SK-N-SH treated with all-trans-retinoic acid at 6 μM for 48 hours (cell line): ENCODE measurements at regions not wholly inside any gene's neighbourhood (a gene's known extent, or its start where the extent isn't known, plus 50 kb on each side); places are given as distances from the start of the nearest gene placed in this dataset.
"Not testable (repeated sequence)": the region's sequence is repeated elsewhere in the genome, so short reads cannot be mapped to it uniquely, and the experiment has no call there.

Experiments
- ESRRG ChIP-seq: fragments of 250-450 bp; sonication (Bioruptor Pico); IDR thresholded peaks from 2 replicates; pipeline ENCODE4 v1.6.1; 2021; ENCODE audit warnings: mild to moderate bottlenecking
- TF ChIP-seq, protein P1 (sequence below): fragments of 250-450 bp; sonication (Bioruptor Pico); IDR thresholded peaks from 2 replicates; pipeline ENCODE4 v1.8.0; 2020; ENCODE audit warnings: mild to moderate bottlenecking, moderate library complexity, borderline replicate concordance

DNA sequence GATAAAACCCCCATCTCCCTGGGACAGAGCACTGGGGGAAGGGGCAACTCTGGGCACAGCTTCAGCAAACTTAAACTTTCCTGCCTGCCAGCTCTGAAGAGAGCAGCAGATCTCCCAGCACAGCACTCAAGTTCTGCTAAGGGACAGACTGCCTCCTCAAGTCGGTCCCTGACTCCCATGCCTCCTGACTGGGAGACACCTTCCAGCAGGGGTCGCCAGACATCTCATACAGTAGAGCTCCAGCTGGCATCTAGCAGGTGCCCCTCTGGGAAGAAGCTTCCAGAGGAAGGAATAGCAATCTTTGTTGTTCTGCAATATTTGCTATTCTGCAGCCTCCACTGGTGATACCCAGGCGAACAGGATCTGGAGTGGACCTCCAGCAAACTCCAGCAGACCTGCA, 194.7 kb downstream of the RFPL4B start:
- TF ChIP-seq ESRRG (CRISPR knock-in tag), result not testable (repeated sequence)
- TF ChIP-seq, protein P1, sequence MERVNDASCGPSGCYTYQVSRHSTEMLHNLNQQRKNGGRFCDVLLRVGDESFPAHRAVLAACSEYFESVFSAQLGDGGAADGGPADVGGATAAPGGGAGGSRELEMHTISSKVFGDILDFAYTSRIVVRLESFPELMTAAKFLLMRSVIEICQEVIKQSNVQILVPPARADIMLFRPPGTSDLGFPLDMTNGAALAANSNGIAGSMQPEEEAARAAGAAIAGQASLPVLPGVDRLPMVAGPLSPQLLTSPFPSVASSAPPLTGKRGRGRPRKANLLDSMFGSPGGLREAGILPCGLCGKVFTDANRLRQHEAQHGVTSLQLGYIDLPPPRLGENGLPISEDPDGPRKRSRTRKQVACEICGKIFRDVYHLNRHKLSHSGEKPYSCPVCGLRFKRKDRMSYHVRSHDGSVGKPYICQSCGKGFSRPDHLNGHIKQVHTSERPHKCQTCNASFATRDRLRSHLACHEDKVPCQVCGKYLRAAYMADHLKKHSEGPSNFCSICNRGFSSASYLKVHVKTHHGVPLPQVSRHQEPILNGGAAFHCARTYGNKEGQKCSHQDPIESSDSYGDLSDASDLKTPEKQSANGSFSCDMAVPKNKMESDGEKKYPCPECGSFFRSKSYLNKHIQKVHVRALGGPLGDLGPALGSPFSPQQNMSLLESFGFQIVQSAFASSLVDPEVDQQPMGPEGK (CRISPR knock-in tag), result not testable (repeated sequence)
